ENCODE measurements at regions not wholly inside any gene's neighbourhood (a gene's known extent, or its start where the extent isn't known, plus 50 kb on each side); places are given as distances from the start of the nearest gene placed in this dataset.

DNA sequence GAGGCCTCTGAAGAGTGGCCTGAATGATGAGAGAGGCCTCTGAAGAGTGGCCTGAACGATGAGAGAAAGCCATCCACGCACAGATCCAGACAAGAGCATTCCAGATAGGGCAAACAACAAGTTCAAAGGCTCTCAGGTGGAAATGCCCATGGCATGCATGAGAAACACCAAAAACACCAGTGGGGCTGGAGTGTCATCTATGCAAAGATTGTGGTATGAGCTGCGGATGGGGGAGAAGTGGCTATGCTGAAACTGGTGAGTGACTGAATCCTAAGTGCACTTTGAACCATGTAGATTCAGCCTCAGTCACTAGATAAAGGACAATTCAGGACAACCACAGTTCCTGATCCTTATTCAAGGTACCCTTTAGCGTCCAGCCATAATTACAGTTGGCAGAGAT is 79.4 kb upstream of the GZMB start:
- TF ChIP-seq POLR2AphosphoS5 (IDR thresholded peaks at IDR 0.05; ENCODE audit: insufficient read depth in 1 of 2, low read depth in 1 of 2) (no peak), POLR2A (IDR thresholded peaks at IDR 0.05) (no peak)
- TF ChIP-seq, protein P1, sequence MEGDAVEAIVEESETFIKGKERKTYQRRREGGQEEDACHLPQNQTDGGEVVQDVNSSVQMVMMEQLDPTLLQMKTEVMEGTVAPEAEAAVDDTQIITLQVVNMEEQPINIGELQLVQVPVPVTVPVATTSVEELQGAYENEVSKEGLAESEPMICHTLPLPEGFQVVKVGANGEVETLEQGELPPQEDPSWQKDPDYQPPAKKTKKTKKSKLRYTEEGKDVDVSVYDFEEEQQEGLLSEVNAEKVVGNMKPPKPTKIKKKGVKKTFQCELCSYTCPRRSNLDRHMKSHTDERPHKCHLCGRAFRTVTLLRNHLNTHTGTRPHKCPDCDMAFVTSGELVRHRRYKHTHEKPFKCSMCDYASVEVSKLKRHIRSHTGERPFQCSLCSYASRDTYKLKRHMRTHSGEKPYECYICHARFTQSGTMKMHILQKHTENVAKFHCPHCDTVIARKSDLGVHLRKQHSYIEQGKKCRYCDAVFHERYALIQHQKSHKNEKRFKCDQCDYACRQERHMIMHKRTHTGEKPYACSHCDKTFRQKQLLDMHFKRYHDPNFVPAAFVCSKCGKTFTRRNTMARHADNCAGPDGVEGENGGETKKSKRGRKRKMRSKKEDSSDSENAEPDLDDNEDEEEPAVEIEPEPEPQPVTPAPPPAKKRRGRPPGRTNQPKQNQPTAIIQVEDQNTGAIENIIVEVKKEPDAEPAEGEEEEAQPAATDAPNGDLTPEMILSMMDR (IDR thresholded peaks at IDR 0.05), result no peak
